ENCODE measurements at regions not wholly inside any gene's neighbourhood (a gene's known extent, or its start where the extent isn't known, plus 50 kb on each side); places are given as distances from the start of the nearest gene placed in this dataset.

GRCh38 chr14:25993830-25994229 is 604.0 kb downstream of the NOVA1 start:
- H3K4me3 ChIP-seq (replicated peaks in 1 of 3; ENCODE audit: insufficient read depth in 1 of 3, low read depth in 1 of 3, low read length in 3 of 3) = no peak overlapping the region
- H2AFZ ChIP-seq (ENCODE audit: low read depth, low read length) = no peak overlapping the region
- FAIRE-seq (no peak), DNase-seq (ENCODE audit: low read depth, low spot score) (no peak)
- H3K79me2 ChIP-seq (ENCODE audit: control insufficient read depth, insufficient read depth, low read length) = no peaks in the 10 kb centered on the region
- H3K27ac ChIP-seq (ENCODE audit: insufficient read depth, low read depth, low read length) = no peak overlapping the region
- no TSS peak for BruUV-seq (replicated peaks)
- intact Hi-C loops (cut with micrococcal nuclease) = no loop called here
- CTCF ChIA-PET = interaction anchor here (1.4 kb wide), 1 partner anchor 14 kb away, joined by 5 read pairs; no protein-coding TSS in a partner anchor
- no peaks in the 10 kb centered on the region for H3K4me1 ChIP-seq (ENCODE audit: control insufficient read depth, extremely low read depth, insufficient read depth, low read length)
- no peak overlapping the region for H3K9ac ChIP-seq (replicated peaks; ENCODE audit: extremely low read depth, insufficient read depth, low read length)
- H3K4me2 ChIP-seq (ENCODE audit: insufficient read depth, low read length) = no peak overlapping the region
- no peaks in the 10 kb centered on the region for H3K9me3 ChIP-seq (replicated peaks; ENCODE audit: control insufficient read depth, insufficient read depth, low read length)
- POLR2A ChIA-PET = no interaction called here
- H3K9me1 ChIP-seq (replicated peaks; ENCODE audit: control insufficient read depth, extremely low read depth, insufficient read depth, low read length) = no peaks in the 10 kb centered on the region
- dilution Hi-C loops (cut with MboI; ENCODE audit: extremely low pct_ligation_motif_present, low sequenced_read_pairs) = no loop called here
- H3K36me3 ChIP-seq (ENCODE audit: control insufficient read depth in 2 of 2, extremely low read depth in 1 of 2, insufficient read depth in 2 of 2, low read length in 2 of 2) = no peaks in the 10 kb centered on the region
- TF ChIP-seq EZH2 (IDR thresholded peaks at IDR 0.05; ENCODE audit: borderline replicate concordance, low read depth, low read length, severe bottlenecking) = no peak
- TF ChIP-seq FOS (IDR thresholded peaks at IDR 0.05; ENCODE audit: borderline replicate concordance, insufficient read depth, low read length) = no peak
- no peak for TF ChIP-seq MYC (IDR thresholded peaks at IDR 0.05; ENCODE audit: low read depth, low read length)
- no peak for TF ChIP-seq MAX (IDR thresholded peaks at IDR 0.05; ENCODE audit: insufficient read depth, insufficient read length)
- no peak for TF ChIP-seq GATA2 (IDR thresholded peaks at IDR 0.05; ENCODE audit: insufficient read depth, insufficient read length, low read depth, low read length)
- no peak for TF ChIP-seq POLR2A (IDR thresholded peaks at IDR 0.05; ENCODE audit: low read depth, low read length)
- TF ChIP-seq JUN (IDR thresholded peaks at IDR 0.05; ENCODE audit: borderline replicate concordance, insufficient read depth, insufficient read length, low read depth) = no peak
- TF ChIP-seq POLR2AphosphoS5 (IDR thresholded peaks at IDR 0.05; ENCODE audit: insufficient read depth, low read depth, low read length) = no peak
- no peak for TF ChIP-seq CTCF (IDR thresholded peaks at IDR 0.05; ENCODE audit: extremely low read depth in 1 of 2, insufficient read depth in 1 of 2, low read depth in 1 of 2, low read length in 2 of 2)
- H4K20me1 ChIP-seq (replicated peaks; ENCODE audit: control insufficient read depth, extremely low read depth, insufficient read depth, low read length) = no peaks in the 10 kb centered on the region
- no peaks in the 10 kb centered on the region for H3K27me3 ChIP-seq (ENCODE audit: control insufficient read depth in 2 of 2, insufficient read depth in 2 of 2, low read length in 2 of 2)
